ENCODE measurements at regions not wholly inside any gene's neighbourhood (a gene's known extent, or its start where the extent isn't known, plus 50 kb on each side); places are given as distances from the start of the nearest gene placed in this dataset.

DNA sequence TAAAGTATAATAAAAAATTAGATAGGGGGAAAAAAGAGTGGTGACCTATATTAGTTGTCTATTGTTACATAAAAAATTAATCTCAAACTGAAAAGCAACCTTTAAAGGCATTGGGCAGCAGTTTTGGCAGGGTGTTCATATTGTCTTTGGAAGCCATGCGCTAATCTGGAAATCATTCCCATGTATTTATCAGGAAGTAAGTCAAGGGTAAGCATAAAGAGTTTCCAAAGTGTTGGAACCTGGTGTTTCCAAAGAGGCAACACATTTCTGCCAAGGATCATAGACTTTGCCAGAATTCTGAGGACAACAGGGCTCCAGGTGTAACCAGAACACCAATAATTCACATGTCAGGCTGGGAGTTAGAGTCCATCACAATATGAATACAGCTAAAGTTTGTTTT, 55.7 kb upstream of the EGFR start:
- Histone ChIP-seq H3K27ac (no peak overlapping the region), H3K4me1 (ENCODE audit: low read depth) (no peaks in the 10 kb centered on the region), H3K9me3 (ENCODE audit: low read depth) (no peaks in the 10 kb centered on the region), H3K27me3 (no peaks in the 10 kb centered on the region), H3K4me3 (no peak overlapping the region), H3K36me3 (no peaks in the 10 kb centered on the region)
- DNase-seq (ENCODE audit: low read depth in 1 of 2, low spot score in 1 of 2), result no peak
- TF ChIP-seq, protein P1, sequence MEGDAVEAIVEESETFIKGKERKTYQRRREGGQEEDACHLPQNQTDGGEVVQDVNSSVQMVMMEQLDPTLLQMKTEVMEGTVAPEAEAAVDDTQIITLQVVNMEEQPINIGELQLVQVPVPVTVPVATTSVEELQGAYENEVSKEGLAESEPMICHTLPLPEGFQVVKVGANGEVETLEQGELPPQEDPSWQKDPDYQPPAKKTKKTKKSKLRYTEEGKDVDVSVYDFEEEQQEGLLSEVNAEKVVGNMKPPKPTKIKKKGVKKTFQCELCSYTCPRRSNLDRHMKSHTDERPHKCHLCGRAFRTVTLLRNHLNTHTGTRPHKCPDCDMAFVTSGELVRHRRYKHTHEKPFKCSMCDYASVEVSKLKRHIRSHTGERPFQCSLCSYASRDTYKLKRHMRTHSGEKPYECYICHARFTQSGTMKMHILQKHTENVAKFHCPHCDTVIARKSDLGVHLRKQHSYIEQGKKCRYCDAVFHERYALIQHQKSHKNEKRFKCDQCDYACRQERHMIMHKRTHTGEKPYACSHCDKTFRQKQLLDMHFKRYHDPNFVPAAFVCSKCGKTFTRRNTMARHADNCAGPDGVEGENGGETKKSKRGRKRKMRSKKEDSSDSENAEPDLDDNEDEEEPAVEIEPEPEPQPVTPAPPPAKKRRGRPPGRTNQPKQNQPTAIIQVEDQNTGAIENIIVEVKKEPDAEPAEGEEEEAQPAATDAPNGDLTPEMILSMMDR (IDR thresholded peaks at IDR 0.05; ENCODE audit: low read depth, low read length), result no peak

DNA sequence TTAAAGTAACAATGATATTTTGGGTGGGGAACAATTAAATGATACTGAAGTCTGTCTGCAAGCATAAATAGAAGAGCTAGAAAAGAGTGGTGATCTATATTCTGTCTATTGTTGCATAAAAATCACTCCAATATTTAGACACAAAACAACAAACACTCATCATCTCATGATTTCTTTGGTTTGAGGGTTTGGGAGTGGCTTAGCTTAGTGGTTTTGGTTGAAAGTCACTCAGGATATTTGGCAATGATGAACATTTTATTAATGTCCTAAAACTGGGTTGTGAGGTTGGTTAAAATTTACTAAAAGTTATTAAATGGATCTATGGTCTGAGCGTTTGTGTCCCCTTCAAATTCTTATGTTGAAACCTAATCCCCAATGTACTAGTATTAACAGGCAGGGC, 54.7 kb upstream of the EGFR start:
- H3K9me3 ChIP-seq (ENCODE audit: low read depth), result no peaks in the 10 kb centered on the region
- no peak overlapping the region for H3K4me3 ChIP-seq
- no peak for DNase-seq (ENCODE audit: low read depth in 1 of 2, low spot score in 1 of 2)
- TF ChIP-seq, protein P1 (IDR thresholded peaks at IDR 0.05; ENCODE audit: low read depth, low read length), result no peak
- H3K27me3 ChIP-seq, result no peaks in the 10 kb centered on the region
- H3K36me3 ChIP-seq, result no peaks in the 10 kb centered on the region
- no peak overlapping the region for H3K27ac ChIP-seq
- H3K4me1 ChIP-seq (ENCODE audit: low read depth), result no peaks in the 10 kb centered on the region

DNA sequence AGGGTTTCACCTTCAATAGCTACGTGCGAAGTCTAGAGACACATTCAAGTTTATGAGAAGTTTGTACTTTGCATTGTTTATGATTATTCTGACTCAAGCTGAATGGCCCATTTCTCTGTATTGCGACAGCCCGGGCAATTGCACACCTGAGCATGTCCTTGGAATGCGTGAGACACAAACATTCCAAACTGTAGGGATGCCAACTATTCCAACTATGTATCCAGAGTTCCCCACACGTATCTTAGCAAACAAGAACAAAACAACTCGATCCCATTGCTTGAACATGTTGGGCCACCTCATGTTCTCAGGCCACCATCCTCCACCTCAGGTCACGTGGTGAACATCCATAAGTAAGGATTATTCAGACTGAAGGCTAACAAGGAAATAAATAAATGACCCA, 51.4 kb upstream of the EGFR start:
- Histone ChIP-seq H3K4me1 (ENCODE audit: low read depth) (no peaks in the 10 kb centered on the region), H3K4me3 (no peak overlapping the region), H3K27me3 (no peaks in the 10 kb centered on the region), H3K27ac (no peak overlapping the region), H3K36me3 (no peaks in the 10 kb centered on the region), H3K9me3 (ENCODE audit: low read depth) (no peaks in the 10 kb centered on the region)
- TF ChIP-seq, protein P1 (IDR thresholded peaks at IDR 0.05; ENCODE audit: low read depth, low read length), result no peak
- no peak for DNase-seq (ENCODE audit: low read depth in 1 of 2, low spot score in 1 of 2)

DNA sequence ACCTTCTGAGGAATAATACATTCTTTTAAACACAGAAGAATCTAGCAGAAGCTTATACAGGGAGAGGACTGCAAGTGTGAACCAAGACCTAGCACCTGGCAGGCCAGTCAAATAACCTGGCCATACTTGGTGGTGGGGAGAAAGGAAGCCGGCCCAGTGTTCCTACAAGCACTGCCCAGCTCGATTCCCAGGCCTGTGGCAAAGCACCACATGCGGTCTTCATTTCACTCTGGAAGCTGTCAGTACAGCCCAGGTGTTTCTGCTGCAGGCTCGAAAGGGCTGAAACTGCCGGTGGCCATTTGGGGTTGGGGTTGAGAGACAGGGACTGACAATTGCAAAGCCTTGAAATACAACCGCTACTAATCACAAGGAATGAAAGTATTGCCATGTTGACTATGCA, 50.8 kb upstream of the EGFR start:
- TF ChIP-seq, protein P1 (IDR thresholded peaks at IDR 0.05; ENCODE audit: low read depth, low read length), result no peak

More for the DNA sequence above, 50.8 kb upstream of the EGFR start:
- Histone ChIP-seq H3K4me3 (no peak overlapping the region), H3K4me1 (ENCODE audit: low read depth) (no peaks in the 10 kb centered on the region), H3K36me3 (no peaks in the 10 kb centered on the region), H3K27ac (no peak overlapping the region), H3K27me3 (no peaks in the 10 kb centered on the region), H3K9me3 (ENCODE audit: low read depth) (no peaks in the 10 kb centered on the region)
- DNase-seq (ENCODE audit: low read depth in 1 of 2, low spot score in 1 of 2), result no peak

Measured in cardiac muscle cell (in vitro differentiated cells and primary cell).